ENCODE measurements at regions not wholly inside any gene's neighbourhood (a gene's known extent, or its start where the extent isn't known, plus 50 kb on each side); places are given as distances from the start of the nearest gene placed in this dataset.
"Not testable (repeated sequence)": the region's sequence is repeated elsewhere in the genome, so short reads cannot be mapped to it uniquely, and the experiment has no call there.

GRCh38 chr3:11898611-11899325 is 52.1 kb upstream of the TAMM41 start:
- H3K27me3 ChIP-seq (ENCODE audit: control insufficient read depth, insufficient read depth, low read length): no peaks in the 10 kb centered on the region
- no peaks in the 10 kb centered on the region for H3K4me1 ChIP-seq (ENCODE audit: control insufficient read depth, insufficient read depth, low read length)
- DNase-seq: no peak
- WGBS (ENCODE audit: insufficient coverage, low lambda C conversion rate): no CpG with 5 or more reads among the region's 18 CpGs
- H3K9me3 ChIP-seq (ENCODE audit: control insufficient read depth, low read depth, low read length): no peaks in the 10 kb centered on the region
- no peak overlapping the region for H3K27ac ChIP-seq (ENCODE audit: low read length)
- H3K36me3 ChIP-seq (ENCODE audit: control insufficient read depth, insufficient read depth, low read length): no peaks in the 10 kb centered on the region
- no peak overlapping the region for H3K4me3 ChIP-seq (ENCODE audit: low read length)

- not testable (repeated sequence) for DNase-seq; H3K27me3 ChIP-seq (ENCODE audit: control insufficient read depth, insufficient read depth, low read length)
- no CpG with 5 or more reads among the region's 9 CpGs for WGBS (ENCODE audit: insufficient coverage, low lambda C conversion rate)
These were observed 52.7 kb upstream of the TAMM41 start for GRCh38 chr3:11899389-11899788.

GRCh38 chr3:11899826-11900225 is 53.1 kb upstream of the TAMM41 start:
- no peak overlapping the region for H3K4me3 ChIP-seq (ENCODE audit: low read length)

More at GRCh38 chr3:11899389-11899788, 52.7 kb upstream of the TAMM41 start:
- not testable (repeated sequence) for H3K4me1 ChIP-seq (ENCODE audit: control insufficient read depth, insufficient read depth, low read length); H3K27ac ChIP-seq (ENCODE audit: low read length); H3K36me3 ChIP-seq (ENCODE audit: control insufficient read depth, insufficient read depth, low read length); H3K9me3 ChIP-seq (ENCODE audit: control insufficient read depth, low read depth, low read length); H3K4me3 ChIP-seq (ENCODE audit: low read length)

GRCh38 chr3:11900824-11901223 is 54.1 kb upstream of the TAMM41 start:
- DNase-seq: no peak
- Histone ChIP-seq H3K27me3 (ENCODE audit: control insufficient read depth, insufficient read depth, low read length) (no peaks in the 10 kb centered on the region), H3K4me3 (ENCODE audit: low read length) (no peak overlapping the region), H3K4me1 (ENCODE audit: control insufficient read depth, insufficient read depth, low read length) (no peaks in the 10 kb centered on the region), H3K27ac (ENCODE audit: low read length) (no peak overlapping the region), H3K36me3 (ENCODE audit: control insufficient read depth, insufficient read depth, low read length) (no peaks in the 10 kb centered on the region), H3K9me3 (ENCODE audit: control insufficient read depth, low read depth, low read length) (no peaks in the 10 kb centered on the region)
- WGBS (ENCODE audit: insufficient coverage, low lambda C conversion rate): no CpG with 5 or more reads among the region's 10 CpGs

More at GRCh38 chr3:11899826-11900225, 53.1 kb upstream of the TAMM41 start:
- Histone ChIP-seq H3K27me3 (ENCODE audit: control insufficient read depth, insufficient read depth, low read length) (no peaks in the 10 kb centered on the region), H3K4me1 (ENCODE audit: control insufficient read depth, insufficient read depth, low read length) (no peaks in the 10 kb centered on the region), H3K9me3 (ENCODE audit: control insufficient read depth, low read depth, low read length) (no peaks in the 10 kb centered on the region), H3K36me3 (ENCODE audit: control insufficient read depth, insufficient read depth, low read length) (no peaks in the 10 kb centered on the region), H3K27ac (ENCODE audit: low read length) (no peak overlapping the region)
- no CpG with 5 or more reads among the region's 12 CpGs for WGBS (ENCODE audit: insufficient coverage, low lambda C conversion rate)
- DNase-seq: no peak

GRCh38 chr3:11901286-11901875 is 54.7 kb upstream of the TAMM41 start:
- WGBS (ENCODE audit: insufficient coverage, low lambda C conversion rate): 100% methylated on average over 1 of the region's 7 CpGs
- no peaks in the 10 kb centered on the region for H3K9me3 ChIP-seq (ENCODE audit: control insufficient read depth, low read depth, low read length)
- no peaks in the 10 kb centered on the region for H3K4me1 ChIP-seq (ENCODE audit: control insufficient read depth, insufficient read depth, low read length)
- H3K27me3 ChIP-seq (ENCODE audit: control insufficient read depth, insufficient read depth, low read length): no peaks in the 10 kb centered on the region
- H3K4me3 ChIP-seq (ENCODE audit: low read length): no peak overlapping the region
- no peak for DNase-seq
- H3K27ac ChIP-seq (ENCODE audit: low read length): no peak overlapping the region
- H3K36me3 ChIP-seq (ENCODE audit: control insufficient read depth, insufficient read depth, low read length): no peaks in the 10 kb centered on the region

- Histone ChIP-seq H3K36me3 (ENCODE audit: control insufficient read depth, insufficient read depth, low read length) (no peaks in the 10 kb centered on the region), H3K4me1 (ENCODE audit: control insufficient read depth, insufficient read depth, low read length) (no peaks in the 10 kb centered on the region), H3K4me3 (ENCODE audit: low read length) (no peak overlapping the region), H3K9me3 (ENCODE audit: control insufficient read depth, low read depth, low read length) (no peaks in the 10 kb centered on the region), H3K27me3 (ENCODE audit: control insufficient read depth, insufficient read depth, low read length) (no peaks in the 10 kb centered on the region), H3K27ac (ENCODE audit: low read length) (no peak overlapping the region)
- no peak for DNase-seq
- WGBS (ENCODE audit: insufficient coverage, low lambda C conversion rate): 100% methylated on average over 2 of the region's 12 CpGs
These were observed 56.4 kb upstream of the TAMM41 start for GRCh38 chr3:11903047-11903446.

- H3K4me3 ChIP-seq (ENCODE audit: low read length): no peak overlapping the region
- no peaks in the 10 kb centered on the region for H3K36me3 ChIP-seq (ENCODE audit: control insufficient read depth, insufficient read depth, low read length)
- no CpG with 5 or more reads among the region's 6 CpGs for WGBS (ENCODE audit: insufficient coverage, low lambda C conversion rate)
- H3K27ac ChIP-seq (ENCODE audit: low read length): no peak overlapping the region
- no peaks in the 10 kb centered on the region for H3K4me1 ChIP-seq (ENCODE audit: control insufficient read depth, insufficient read depth, low read length)
- no peak for DNase-seq
- no peaks in the 10 kb centered on the region for H3K9me3 ChIP-seq (ENCODE audit: control insufficient read depth, low read depth, low read length)
- no peaks in the 10 kb centered on the region for H3K27me3 ChIP-seq (ENCODE audit: control insufficient read depth, insufficient read depth, low read length)
These were observed 56.8 kb upstream of the TAMM41 start for GRCh38 chr3:11903447-11903846.

GRCh38 chr3:11904157-11904556 is 57.5 kb upstream of the TAMM41 start:
- Histone ChIP-seq H3K4me1 (ENCODE audit: control insufficient read depth, insufficient read depth, low read length) (no peaks in the 10 kb centered on the region), H3K36me3 (ENCODE audit: control insufficient read depth, insufficient read depth, low read length) (no peaks in the 10 kb centered on the region), H3K27ac (ENCODE audit: low read length) (no peak overlapping the region), H3K9me3 (ENCODE audit: control insufficient read depth, low read depth, low read length) (no peaks in the 10 kb centered on the region), H3K4me3 (ENCODE audit: low read length) (no peak overlapping the region), H3K27me3 (ENCODE audit: control insufficient read depth, insufficient read depth, low read length) (no peaks in the 10 kb centered on the region)
- DNase-seq: no peak
- WGBS (ENCODE audit: insufficient coverage, low lambda C conversion rate): no CpG with 5 or more reads among the region's 4 CpGs

- H3K27ac ChIP-seq (ENCODE audit: low read length): no peak overlapping the region
- no peak overlapping the region for H3K4me3 ChIP-seq (ENCODE audit: low read length)
- H3K9me3 ChIP-seq (ENCODE audit: control insufficient read depth, low read depth, low read length): no peaks in the 10 kb centered on the region
- WGBS (ENCODE audit: insufficient coverage, low lambda C conversion rate): no CpG with 5 or more reads among the region's 8 CpGs
- DNase-seq: no peak
- H3K36me3 ChIP-seq (ENCODE audit: control insufficient read depth, insufficient read depth, low read length): no peaks in the 10 kb centered on the region
- H3K4me1 ChIP-seq (ENCODE audit: control insufficient read depth, insufficient read depth, low read length): no peaks in the 10 kb centered on the region
- H3K27me3 ChIP-seq (ENCODE audit: control insufficient read depth, insufficient read depth, low read length): no peaks in the 10 kb centered on the region
These were observed 59.7 kb upstream of the TAMM41 start for GRCh38 chr3:11906407-11906806.

GRCh38 chr3:11907667-11908660 is 61.3 kb upstream of the TAMM41 start:
- no peaks in the 10 kb centered on the region for H3K9me3 ChIP-seq (ENCODE audit: control insufficient read depth, low read depth, low read length)
- no peak overlapping the region for H3K27ac ChIP-seq (ENCODE audit: low read length)
- H3K27me3 ChIP-seq (ENCODE audit: control insufficient read depth, insufficient read depth, low read length): no peaks in the 10 kb centered on the region
- H3K4me1 ChIP-seq (ENCODE audit: control insufficient read depth, insufficient read depth, low read length): no peaks in the 10 kb centered on the region
- no peak overlapping the region for H3K4me3 ChIP-seq (ENCODE audit: low read length)
- WGBS (ENCODE audit: insufficient coverage, low lambda C conversion rate): no CpG with 5 or more reads among the region's 14 CpGs
- DNase-seq: no peak
- H3K36me3 ChIP-seq (ENCODE audit: control insufficient read depth, insufficient read depth, low read length): no peaks in the 10 kb centered on the region

Measured in large intestine (tissue), 3 donors.